ENCODE measurements at regions not wholly inside any gene's neighbourhood (a gene's known extent, or its start where the extent isn't known, plus 50 kb on each side); places are given as distances from the start of the nearest gene placed in this dataset.

- Histone ChIP-seq H3K9me3 (replicated peaks) (no peaks in the 10 kb centered on the region), H3K27me3 (ENCODE audit: low read depth) (no peaks in the 10 kb centered on the region), H3K4me3 (no peak overlapping the region), H3K4me1 (peaks cover 65% of the 10 kb centered on the region), H3K36me3 (no peaks in the 10 kb centered on the region), H3K27ac (replicated peaks) (peak overlapping the region; percentile 91)
- DNase-seq, result no peak
- intact Hi-C loops (cut with micrococcal nuclease), result no loop called here
- no peak for TF ChIP-seq CTCF (IDR thresholded peaks at IDR 0.05; ENCODE audit: borderline replicate concordance)
These were observed 202.3 kb upstream of the LPP start for GRCh38 chr3:187951452-187952190.

- H3K4me1 ChIP-seq, result peaks cover 65% of the 10 kb centered on the region
- no peak overlapping the region for H3K4me3 ChIP-seq
- H3K9me3 ChIP-seq (replicated peaks), result no peaks in the 10 kb centered on the region
These were observed 201.1 kb upstream of the LPP start for GRCh38 chr3:187952849-187953248.

GRCh38 chr3:187954516-187954872 is 199.5 kb upstream of the LPP start:
- no peak for TF ChIP-seq CTCF (IDR thresholded peaks at IDR 0.05; ENCODE audit: borderline replicate concordance)
- Histone ChIP-seq H3K27ac (replicated peaks) (peak overlapping the region; percentile 61), H3K4me1 (peaks cover 63% of the 10 kb centered on the region), H3K27me3 (ENCODE audit: low read depth) (no peaks in the 10 kb centered on the region), H3K9me3 (replicated peaks) (no peaks in the 10 kb centered on the region), H3K36me3 (no peaks in the 10 kb centered on the region), H3K4me3 (no peak overlapping the region)
- intact Hi-C loops (cut with micrococcal nuclease), result no loop called here
- DNase-seq, result no peak

More at GRCh38 chr3:187952849-187953248, 201.1 kb upstream of the LPP start:
- TF ChIP-seq CTCF (IDR thresholded peaks at IDR 0.05; ENCODE audit: borderline replicate concordance), result no peak
- intact Hi-C loops (cut with micrococcal nuclease), result no loop called here
- no peak overlapping the region for H3K27ac ChIP-seq (replicated peaks)
- no peaks in the 10 kb centered on the region for H3K36me3 ChIP-seq
- H3K27me3 ChIP-seq (ENCODE audit: low read depth), result no peaks in the 10 kb centered on the region
- no peak for DNase-seq

GRCh38 chr3:187954873-187955586 is 198.9 kb upstream of the LPP start:
- no peaks in the 10 kb centered on the region for H3K36me3 ChIP-seq
- TF ChIP-seq CTCF (IDR thresholded peaks at IDR 0.05; ENCODE audit: borderline replicate concordance), result no peak
- DNase-seq, result no peak
- no peak overlapping the region for H3K4me3 ChIP-seq
- no peaks in the 10 kb centered on the region for H3K27me3 ChIP-seq (ENCODE audit: low read depth)
- H3K4me1 ChIP-seq, result peaks cover 57% of the 10 kb centered on the region
- H3K9me3 ChIP-seq (replicated peaks), result no peaks in the 10 kb centered on the region
- H3K27ac ChIP-seq (replicated peaks), result peak overlapping the region; percentile 61
- intact Hi-C loops (cut with micrococcal nuclease), result no loop called here

DNA sequence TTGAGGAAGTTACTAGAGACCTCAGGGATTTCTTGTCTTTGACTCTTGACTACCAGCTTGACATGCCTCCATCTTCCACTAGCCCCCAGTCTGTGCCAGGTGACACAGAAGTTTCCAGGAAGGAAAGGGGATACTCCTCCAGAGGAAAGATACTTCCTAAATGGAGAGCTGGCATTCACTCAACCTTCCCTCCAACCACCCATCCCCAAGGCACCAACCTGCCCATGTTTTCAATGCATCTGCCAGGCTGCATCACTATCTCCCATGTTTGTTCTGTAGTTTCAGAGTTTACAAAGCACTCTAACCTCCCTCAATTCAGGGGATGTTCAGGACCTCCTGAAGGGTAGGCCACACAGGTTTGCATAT is 198.4 kb upstream of the LPP start:
- Histone ChIP-seq H3K9me3 (replicated peaks) (no peaks in the 10 kb centered on the region), H3K27ac (replicated peaks) (peak overlapping the region; percentile 61), H3K4me1 (peaks cover 54% of the 10 kb centered on the region), H3K4me3 (no peak overlapping the region), H3K27me3 (ENCODE audit: low read depth) (no peaks in the 10 kb centered on the region), H3K36me3 (no peaks in the 10 kb centered on the region)
- intact Hi-C loops (cut with micrococcal nuclease), result no loop called here
- no peak for DNase-seq
- TF ChIP-seq CTCF (IDR thresholded peaks at IDR 0.05; ENCODE audit: borderline replicate concordance), result no peak

Data from left ventricle myocardium inferior (tissue), 1 donor.